ENCODE measurements at regions not wholly inside any gene's neighbourhood (a gene's known extent, or its start where the extent isn't known, plus 50 kb on each side); places are given as distances from the start of the nearest gene placed in this dataset.

- TF ChIP-seq E2F6 (IDR thresholded peaks at IDR 0.05; ENCODE audit: borderline replicate concordance, low read depth): no peak
Observed at GRCh38 chr7:17460001-17460400, 161.5 kb downstream of the AHR start (continued).

- ATAC-seq (no peak), DNase-seq (ENCODE audit: low read depth in 1 of 2, low spot score in 1 of 2) (no peak), FAIRE-seq (no peak)
- H3K4me1 ChIP-seq: no peaks in the 10 kb centered on the region
- ChIA-PET CTCF (no interaction called here), POLR2A (no interaction called here)
- 73% methylated on average over 4 of the region's 4 CpGs for WGBS (ENCODE audit: missing lambda C conversion rate)
- H3K27ac ChIP-seq: no peak overlapping the region
- H3K9me3 ChIP-seq: no peaks in the 10 kb centered on the region
- H3K4me3 ChIP-seq: no peak overlapping the region
- TF ChIP-seq RAD21 (conservative IDR thresholded peaks at IDR 0.05 in 1 of 2, IDR thresholded peaks at IDR 0.05 in 1 of 2): no peak
- TF ChIP-seq RCOR1 (IDR thresholded peaks at IDR 0.05; ENCODE audit: low read depth, low read length): no peak
- no peak for TF ChIP-seq POLR2A (IDR thresholded peaks at IDR 0.05; ENCODE audit: low read length)
- H3K4me2 ChIP-seq: no peak overlapping the region
Observed at GRCh38 chr7:17460665-17461064, 162.2 kb downstream of the AHR start.

- FAIRE-seq: no peak
Observed at GRCh38 chr7:17462131-17462631, 163.7 kb downstream of the AHR start.

GRCh38 chr7:17463511-17464085 lies 165.1 kb downstream of the AHR start:
- ChIA-PET POLR2A (no interaction called here), CTCF (no interaction called here)
- no peak for ATAC-seq
- WGBS (ENCODE audit: missing lambda C conversion rate): 85% methylated on average over 5 of the region's 5 CpGs
- Histone ChIP-seq H3K27ac (no peak overlapping the region), H3K4me2 (no peak overlapping the region), H3K4me3 (no peak overlapping the region), H3K4me1 (no peaks in the 10 kb centered on the region), H3K9me3 (no peaks in the 10 kb centered on the region)
- DNase-seq (ENCODE audit: low read depth in 1 of 2, low spot score in 1 of 2): no peak
- no peak for FAIRE-seq
- TF ChIP-seq CHD2 (IDR thresholded peaks at IDR 0.05; ENCODE audit: low read length, partially characterized antibody): no peak
- no peak for TF ChIP-seq MAFK (IDR thresholded peaks at IDR 0.05; ENCODE audit: partially characterized antibody)
- no peak for TF ChIP-seq HOXB5 (CRISPR knock-in tag; IDR thresholded peaks at IDR 0.05)
- TF ChIP-seq RCOR1 (IDR thresholded peaks at IDR 0.05; ENCODE audit: low read depth, low read length): no peak
- no peak for TF ChIP-seq EHF (CRISPR knock-in tag; IDR thresholded peaks at IDR 0.05)
- no peak for TF ChIP-seq NFE2L2 (conservative IDR thresholded peaks at IDR 0.05; ENCODE audit: low read length)
- TF ChIP-seq HDAC2 (IDR thresholded peaks at IDR 0.05): no peak
- no peak for TF ChIP-seq BHLHE40 (IDR thresholded peaks at IDR 0.05; ENCODE audit: low read depth, low read length)
- no peak for TF ChIP-seq RFX5 (IDR thresholded peaks at IDR 0.05)
- TF ChIP-seq MAX (IDR thresholded peaks at IDR 0.05): no peak
- TF ChIP-seq GATA3 (IDR thresholded peaks at IDR 0.05; ENCODE audit: borderline replicate concordance): no peak

More at GRCh38 chr7:17462131-17462631, 163.7 kb downstream of the AHR start:
- no peak for ATAC-seq
- Histone ChIP-seq H3K27ac (no peak overlapping the region), H3K4me3 (no peak overlapping the region), H3K4me2 (no peak overlapping the region), H3K9me3 (no peaks in the 10 kb centered on the region), H3K4me1 (no peaks in the 10 kb centered on the region)
- TF ChIP-seq TFCP2L1 (CRISPR knock-in tag; IDR thresholded peaks at IDR 0.05) (no peak), BCL3 (IDR thresholded peaks at IDR 0.05) (no peak), BHLHE40 (IDR thresholded peaks at IDR 0.05; ENCODE audit: low read depth, low read length) (no peak), CBX2 (IDR thresholded peaks at IDR 0.05; ENCODE audit: borderline replicate concordance, low read depth) (no peak)
- 35% methylated on average over 3 of the region's 3 CpGs for WGBS (ENCODE audit: missing lambda C conversion rate)
- POLR2A ChIA-PET: no interaction called here
- CTCF ChIA-PET: no interaction called here
- DNase-seq (ENCODE audit: low read depth in 1 of 2, low spot score in 1 of 2): no peak

- Histone ChIP-seq H3K9me3 (no peaks in the 10 kb centered on the region), H3K4me3 (no peak overlapping the region), H3K27ac (no peak overlapping the region), H3K4me2 (no peak overlapping the region), H3K4me1 (no peaks in the 10 kb centered on the region)
- ATAC-seq: no peak
- TF ChIP-seq MYC (IDR thresholded peaks at IDR 0.05; ENCODE audit: borderline replicate concordance, low read length) (no peak), KDM1A (IDR thresholded peaks at IDR 0.05; ENCODE audit: low read depth) (no peak), ESRRA (IDR thresholded peaks at IDR 0.05; ENCODE audit: borderline replicate concordance, low read length) (no peak), FOSB (CRISPR knock-in tag; IDR thresholded peaks at IDR 0.05) (no peak), MAFK (IDR thresholded peaks at IDR 0.05; ENCODE audit: partially characterized antibody) (no peak), TFCP2L1 (CRISPR knock-in tag; IDR thresholded peaks at IDR 0.05) (no peak), CEBPB (IDR thresholded peaks at IDR 0.05) (no peak), NPAS2 (CRISPR knock-in tag; IDR thresholded peaks at IDR 0.05; ENCODE audit: borderline replicate concordance) (no peak), HOXA7 (CRISPR knock-in tag; IDR thresholded peaks at IDR 0.05) (no peak)
- POLR2A ChIA-PET: no interaction called here
- DNase-seq (ENCODE audit: low read depth in 1 of 2, low spot score in 1 of 2): no peak
- FAIRE-seq: no peak
- WGBS (ENCODE audit: missing lambda C conversion rate): 87% methylated on average over 7 of the region's 7 CpGs
- CTCF ChIA-PET: interaction anchor here (0.7 kb wide), 1 partner anchor 24 kb away, joined by 3 read pairs; no protein-coding TSS in a partner anchor
Observed at GRCh38 chr7:17466216-17466615, 167.8 kb downstream of the AHR start.
